ENCODE measurements at regions not wholly inside any gene's neighbourhood (a gene's known extent, or its start where the extent isn't known, plus 50 kb on each side); places are given as distances from the start of the nearest gene placed in this dataset.
"Not testable (repeated sequence)": the region's sequence is repeated elsewhere in the genome, so short reads cannot be mapped to it uniquely, and the experiment has no call there.

DNA sequence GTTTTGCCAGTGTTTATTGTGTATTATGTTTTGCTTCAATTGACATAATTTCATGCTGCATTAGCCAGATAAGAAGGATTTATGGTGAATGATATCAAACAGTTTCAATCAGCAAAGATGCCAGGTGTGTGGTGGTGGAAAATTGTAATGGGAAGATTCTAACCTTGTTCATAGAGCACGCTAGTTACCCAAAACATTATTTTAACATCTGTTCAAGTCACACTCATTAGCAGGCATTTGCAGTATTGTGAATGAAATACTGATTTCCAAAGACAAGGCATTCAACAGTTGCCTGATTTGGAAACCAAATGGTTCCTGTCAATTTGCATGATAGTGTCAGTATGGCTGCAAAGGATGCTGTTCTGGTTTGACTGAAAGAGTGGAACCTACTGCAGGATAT is 129.7 kb downstream of the EPC1 start:
- DNase-seq = no peak

DNA sequence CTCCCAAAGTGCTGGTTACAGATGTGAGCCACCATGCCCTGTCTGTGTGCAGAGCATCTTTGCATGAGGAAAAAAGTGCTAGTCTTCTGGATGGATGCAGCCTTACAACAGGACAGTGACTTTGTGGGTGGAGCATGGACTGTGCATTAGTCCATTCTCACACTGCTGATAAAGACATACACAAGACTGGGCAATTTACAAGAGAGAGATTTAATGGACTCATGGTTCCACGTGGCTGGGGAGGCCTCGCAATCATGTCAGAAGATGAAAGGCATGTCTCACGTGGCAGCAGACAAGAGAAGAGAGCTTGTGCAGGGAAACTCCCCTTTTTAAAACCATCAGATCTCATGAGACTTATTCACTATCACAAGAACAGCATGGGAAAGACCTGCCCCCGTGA is 133.1 kb downstream of the EPC1 start:
- not testable (repeated sequence) for DNase-seq

DNA sequence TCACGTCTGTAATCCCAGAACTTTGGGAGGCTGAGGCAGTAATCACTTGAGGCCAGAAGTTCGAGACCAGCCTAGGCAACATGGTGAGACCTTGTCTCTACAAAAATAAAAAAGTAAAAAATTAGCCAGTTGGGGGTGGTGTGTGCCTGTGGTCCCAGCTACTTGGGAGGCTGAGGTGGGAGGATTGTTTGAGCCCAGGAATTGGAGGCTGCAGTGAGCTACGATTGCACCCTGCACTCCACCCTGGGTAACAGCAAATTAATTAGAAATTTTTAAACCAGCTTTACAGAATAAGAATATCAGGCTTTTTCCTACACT is 136.0 kb downstream of the EPC1 start:
- no peak for DNase-seq

DNA sequence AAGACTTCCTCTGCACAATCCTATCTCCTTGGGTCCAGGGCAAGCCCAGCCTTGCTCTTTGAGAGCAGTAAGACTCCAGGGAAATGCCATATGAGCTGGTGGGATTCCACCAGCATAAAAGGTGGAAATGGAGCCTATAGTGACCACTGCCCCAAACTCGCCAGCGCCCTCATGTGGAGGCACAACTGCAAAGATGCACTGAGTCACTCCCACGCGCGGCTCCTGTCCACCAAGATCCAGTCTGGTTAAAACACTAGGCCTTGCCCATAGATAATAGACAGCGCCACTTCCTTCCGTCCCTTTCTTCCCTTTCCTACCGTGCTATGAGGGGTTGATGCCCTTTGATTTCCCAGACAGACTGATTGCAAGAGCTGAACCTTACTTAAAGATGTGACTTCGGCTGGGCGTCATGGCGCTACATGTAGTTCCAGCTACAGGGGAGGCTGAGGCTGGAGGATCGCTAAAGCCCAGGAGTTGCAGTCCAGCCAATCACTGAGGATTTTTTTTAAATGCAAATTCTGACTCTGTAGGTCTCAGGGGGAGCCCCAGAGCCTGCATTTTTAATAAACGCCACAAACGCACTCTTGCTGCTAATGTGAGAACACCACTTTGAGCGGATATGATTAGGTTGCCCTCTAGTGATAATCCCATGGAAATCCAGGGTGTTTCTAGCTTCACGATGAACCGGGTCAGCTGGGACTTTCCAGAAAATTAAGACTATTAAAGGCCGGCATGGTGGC is 136.5 kb downstream of the EPC1 start:
- no peak for DNase-seq

DNA sequence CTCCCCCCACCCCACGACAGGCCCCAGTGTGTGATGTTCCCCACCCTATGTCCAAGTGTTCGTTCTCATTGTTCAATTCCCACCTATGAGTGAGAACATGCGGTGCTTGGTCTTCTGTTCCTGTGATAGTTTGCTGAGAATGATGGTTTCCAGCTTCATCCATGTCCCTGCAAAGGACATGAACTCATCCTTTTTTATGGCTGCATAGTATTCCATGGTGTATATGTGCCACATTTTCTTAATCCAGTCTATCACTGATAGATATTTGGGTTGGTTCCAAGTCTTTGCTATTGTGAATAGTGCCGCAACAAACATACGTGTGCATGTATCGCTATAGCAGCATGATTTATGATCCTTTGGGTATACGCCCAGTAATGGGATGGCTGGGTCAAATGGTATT is 139.0 kb downstream of the EPC1 start:
- not testable (repeated sequence) for DNase-seq

DNA sequence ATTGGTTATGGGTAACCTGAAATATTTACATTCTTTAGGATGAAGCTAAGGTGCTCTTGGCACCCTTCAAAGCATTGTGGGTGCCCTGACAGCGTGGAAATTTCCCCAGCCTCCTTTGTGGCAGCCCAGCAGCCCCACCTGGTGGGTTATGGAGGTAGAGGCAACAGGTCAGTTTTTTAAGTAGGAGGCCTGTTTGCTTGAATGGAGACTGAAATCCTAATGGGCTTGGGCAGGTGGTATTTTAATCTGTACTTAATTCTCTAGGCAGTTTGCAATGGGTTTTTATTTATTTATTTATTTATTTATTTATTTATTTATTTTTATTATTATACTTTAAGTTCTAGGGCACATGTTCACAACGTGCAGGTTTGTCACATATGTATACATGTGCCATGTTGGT is 139.4 kb downstream of the EPC1 start:
- no peak for DNase-seq

DNA sequence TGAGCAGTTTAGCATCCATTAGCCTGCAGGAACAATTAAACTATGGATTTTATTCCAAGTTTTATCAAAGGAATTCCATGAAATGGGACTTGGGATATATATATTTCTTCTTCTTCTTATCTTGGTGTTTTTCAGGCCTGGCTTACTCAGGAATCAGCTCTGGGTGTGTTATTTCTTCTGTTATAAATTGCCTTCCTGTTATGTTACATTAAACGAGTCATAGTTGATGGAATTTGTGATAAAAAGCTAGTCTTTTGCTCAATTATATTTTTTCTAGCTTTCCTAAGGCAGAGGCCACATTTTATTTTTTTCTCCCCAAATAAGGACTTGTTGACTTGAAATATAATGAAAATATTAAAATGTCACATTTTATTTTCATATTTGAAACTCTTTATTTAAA is 141.3 kb downstream of the EPC1 start:
- no peak for DNase-seq

DNA sequence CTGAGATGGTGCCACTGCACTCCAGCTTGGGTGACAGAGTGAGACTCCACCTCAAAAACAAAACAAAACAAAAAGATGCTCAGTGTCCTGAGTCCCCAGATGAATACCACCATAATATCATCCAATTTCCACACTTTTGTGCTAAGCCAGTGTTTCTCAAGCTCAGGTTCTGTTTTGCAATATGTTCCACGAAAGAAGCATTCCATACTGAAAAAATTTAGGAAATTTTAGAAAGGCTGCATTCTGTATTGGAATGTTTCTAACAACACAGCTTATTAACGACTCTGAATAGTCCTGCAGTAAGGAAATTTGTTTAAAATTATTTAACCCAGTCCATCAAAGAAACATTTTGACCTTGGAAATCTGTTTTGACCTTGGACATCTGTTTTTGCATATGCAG is 142.4 kb downstream of the EPC1 start:
- DNase-seq = no peak

DNA sequence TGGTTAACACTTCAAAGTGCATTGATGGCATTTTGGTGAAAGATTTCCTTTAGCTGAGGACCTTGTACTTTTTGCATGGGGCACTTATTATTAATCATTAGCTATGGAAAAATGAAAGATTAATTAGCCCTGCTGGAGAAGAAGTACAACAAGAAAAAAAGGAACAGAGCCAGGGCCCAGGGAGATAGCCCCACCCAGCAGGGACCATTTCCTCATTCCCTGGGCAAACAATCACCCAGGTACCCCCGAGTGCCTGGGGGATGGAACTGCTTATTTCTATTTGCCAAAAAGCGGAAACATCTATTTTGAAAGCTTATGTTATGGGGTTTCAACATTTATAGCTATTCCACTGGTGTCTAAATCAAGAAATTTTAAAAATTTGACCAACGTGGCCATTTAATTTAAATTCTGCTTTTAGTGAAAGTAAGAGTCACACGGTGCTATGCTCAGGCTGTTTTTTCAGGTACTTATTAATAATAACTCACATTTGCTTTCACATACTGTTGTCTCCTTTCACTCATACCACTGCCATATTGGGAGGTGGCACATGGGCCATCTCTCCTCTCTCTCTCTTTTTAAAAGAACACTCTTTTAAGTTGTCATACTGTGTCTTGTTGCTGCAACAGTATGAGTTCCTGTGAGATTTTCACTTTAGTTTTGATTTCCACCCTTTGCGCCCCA is 143.6 kb upstream of the KIF5B start:
- no peak for DNase-seq

DNA sequence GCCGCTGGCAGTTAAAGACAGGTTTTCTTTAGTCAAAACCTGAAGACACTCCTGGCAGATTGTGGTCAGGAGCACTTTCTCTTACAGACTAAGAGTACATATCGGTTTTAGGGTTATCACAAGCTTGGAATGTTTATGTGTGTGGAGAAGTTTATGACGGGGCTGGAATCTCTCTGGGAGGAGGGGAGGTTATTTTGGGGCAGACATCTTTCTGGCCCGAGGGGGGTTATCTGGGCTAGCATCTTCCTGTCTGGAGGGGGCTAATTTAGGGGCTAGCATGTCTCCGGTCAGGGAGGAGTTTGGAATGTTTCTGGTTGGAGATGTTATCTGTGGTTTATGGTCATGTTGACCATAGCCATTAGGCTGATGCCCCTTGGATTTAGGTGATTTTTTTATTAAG is 141.2 kb upstream of the KIF5B start:
- no peak for DNase-seq

DNA sequence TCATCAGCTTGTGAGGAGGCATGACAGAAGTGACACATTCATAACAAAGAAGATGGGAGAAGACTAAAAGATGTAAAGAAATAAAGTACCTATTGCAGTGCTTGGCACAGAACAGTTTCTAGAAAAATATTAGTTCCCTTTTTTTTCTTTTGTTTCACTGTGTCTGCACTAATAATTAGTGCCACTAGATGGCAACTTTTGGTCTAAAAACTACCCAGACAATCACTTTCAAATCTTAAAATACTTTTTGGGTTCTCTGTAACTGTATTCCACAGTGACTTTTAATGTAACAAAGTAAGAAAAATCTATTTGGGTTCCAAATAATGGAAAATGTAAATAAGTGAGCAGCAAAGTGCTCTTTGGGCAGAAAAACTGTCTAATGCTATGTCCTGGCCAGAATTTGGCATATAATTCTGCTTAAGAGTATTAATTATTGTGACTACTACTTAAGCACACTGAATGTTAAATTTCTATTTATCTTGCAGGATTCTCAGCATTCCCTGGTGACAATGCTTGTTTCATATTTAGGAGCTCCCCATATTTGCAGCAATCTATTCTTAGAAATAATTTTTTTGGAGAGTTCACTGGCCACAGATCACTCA is 134.8 kb upstream of the KIF5B start:
- DNase-seq = no peak

DNA sequence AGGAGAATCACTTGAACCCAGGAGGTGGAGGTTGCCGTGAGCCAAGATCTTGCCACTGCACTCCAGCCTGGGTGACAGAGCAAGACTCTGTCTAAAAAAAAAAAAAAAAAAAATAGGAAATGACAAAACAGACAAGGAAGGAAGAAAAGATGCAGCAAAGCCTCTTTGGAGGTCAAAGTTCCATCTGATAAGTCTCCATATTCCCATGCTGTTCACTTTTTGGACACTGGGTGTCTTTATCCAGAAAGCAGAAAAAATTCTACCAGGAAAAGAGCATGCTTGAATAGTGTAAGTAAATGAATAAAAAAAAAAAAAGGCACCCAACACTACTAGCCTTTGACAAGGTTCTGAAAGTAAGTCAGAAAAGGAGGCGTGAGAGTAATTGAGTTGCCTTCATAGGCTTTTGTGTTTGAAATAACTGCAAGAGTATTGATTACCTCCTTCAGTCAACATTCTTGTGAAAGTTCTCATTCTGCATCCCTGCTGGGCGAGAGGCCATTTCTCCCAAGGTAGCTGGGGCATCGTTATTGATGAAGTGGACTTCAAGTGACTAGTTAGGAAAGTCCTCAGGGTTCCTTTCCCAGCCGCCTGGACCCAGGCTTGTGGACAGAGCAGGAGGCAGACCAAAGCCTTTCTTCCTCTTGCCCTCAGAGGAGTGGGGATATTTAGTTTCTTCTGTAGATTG is 133.3 kb upstream of the KIF5B start:
- DNase-seq = no peak

DNA sequence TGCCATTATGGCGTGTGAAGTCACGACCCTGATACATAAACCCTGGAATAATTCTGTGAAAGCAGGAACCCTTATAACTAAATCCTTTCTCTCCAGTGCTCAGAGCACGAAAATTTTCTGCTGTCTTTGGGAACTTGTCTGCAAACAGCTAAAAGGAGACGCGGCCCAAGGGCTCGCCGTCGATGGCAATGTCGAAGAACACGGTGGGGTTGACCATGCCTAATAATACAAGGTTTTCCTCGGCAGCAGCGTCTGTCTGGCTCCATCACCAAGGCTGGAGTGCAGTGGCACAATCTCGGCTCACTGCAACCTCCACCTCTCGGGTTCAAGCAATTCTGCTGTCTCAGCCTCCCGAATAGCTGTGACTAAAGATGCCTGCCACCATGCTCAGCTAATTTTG is 132.4 kb upstream of the KIF5B start:
- DNase-seq = not testable (repeated sequence)

DNA sequence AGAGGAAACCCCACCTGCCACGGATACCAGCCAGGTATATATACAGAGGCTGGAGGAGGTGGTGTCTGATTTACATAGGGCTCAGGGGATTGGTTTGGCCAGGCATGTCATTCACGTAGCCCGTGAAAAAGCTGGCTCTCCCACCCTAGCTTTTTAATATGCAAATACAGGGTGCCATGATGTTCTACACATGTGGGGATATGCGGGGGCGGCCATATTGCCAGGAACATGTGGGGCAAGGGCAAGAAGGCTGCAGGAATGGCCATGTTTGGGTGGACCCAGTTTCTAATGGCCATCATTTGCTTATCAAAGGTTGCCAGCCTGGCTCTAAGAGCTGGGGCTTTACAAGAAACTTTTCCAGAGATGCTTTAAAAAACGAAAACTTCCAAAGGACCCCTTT is 131.5 kb upstream of the KIF5B start:
- DNase-seq = no peak

DNA sequence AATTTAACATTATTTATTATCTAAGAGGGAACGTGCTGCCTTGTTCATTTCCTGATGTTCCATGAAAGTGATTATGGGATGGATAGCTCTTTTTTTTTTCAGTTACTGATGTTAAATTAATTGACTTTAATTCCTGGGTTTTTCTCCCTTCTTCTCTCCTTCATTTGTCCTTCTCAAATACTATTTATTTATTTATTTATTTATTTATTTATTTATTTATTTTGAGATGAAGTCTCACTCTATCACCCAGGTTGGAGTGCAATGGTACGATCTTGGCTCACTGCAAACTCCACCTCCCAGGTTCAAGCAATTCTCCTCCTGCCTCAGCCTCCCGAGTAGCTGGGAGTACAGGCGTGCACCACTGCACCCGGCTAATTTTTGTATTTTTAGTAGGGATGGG is 127.4 kb upstream of the KIF5B start:
- DNase-seq = not testable (repeated sequence)

DNA sequence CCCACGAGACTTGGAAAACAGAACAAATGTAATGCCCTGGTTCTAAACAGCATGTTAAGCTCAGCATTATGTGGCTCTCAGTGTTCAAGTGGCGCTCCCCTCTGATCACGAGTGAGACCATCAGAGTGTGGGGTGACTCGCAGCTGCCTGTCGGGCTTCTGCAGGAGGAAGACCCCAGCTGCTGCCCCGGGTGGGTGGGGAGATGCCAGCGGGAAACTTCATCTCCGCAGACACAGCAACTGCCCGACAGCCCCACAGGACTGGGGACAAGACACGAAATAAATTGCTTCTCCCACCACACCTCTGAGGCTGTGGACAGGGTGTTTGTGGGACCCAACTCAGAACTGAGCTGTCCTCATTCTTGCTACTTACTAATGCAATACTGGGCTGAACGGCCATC is 126.3 kb upstream of the KIF5B start:
- no peak for DNase-seq

DNA sequence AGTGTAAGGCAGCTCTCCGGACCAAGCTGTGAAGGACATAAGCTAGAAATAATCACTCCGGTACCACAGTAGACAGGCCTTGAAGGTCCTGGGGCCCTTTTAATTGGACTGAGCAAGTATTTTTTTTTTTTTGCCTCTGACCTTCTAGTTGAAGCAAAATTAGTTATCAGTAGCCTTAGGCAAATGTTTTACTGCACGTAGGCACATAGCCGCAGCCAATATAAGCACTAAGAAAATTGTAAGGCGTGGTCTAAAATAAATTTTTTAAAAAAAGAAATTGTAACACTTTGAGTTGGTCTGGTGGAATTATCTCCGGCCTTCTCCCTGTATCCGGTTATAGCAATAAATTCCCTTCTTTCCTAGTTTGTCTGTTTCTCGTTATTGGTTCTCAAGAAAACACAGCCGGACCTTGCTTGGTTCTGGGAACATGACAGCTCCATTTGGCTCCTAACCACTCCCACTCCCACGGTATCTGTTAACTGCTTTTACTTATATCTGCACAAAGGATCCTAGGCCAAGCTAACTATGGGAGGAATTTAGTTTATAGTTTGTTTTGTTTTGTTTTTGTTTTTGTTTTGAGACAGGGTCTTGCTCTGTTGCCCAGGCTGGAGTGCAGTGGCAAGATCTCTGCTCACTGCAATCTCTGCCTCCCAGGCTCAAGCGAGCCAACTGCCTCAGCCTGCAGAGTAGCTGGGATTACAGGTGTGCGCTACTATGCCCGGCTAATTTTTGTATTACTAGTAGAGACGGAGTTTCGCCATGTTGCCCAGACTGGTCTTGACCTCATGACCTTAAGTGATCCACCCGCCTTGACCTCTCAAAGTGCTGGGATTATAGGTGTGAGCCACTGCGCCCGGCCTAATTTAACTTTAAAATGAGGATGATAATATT is 124.4 kb upstream of the KIF5B start:
- DNase-seq = no peak

DNA sequence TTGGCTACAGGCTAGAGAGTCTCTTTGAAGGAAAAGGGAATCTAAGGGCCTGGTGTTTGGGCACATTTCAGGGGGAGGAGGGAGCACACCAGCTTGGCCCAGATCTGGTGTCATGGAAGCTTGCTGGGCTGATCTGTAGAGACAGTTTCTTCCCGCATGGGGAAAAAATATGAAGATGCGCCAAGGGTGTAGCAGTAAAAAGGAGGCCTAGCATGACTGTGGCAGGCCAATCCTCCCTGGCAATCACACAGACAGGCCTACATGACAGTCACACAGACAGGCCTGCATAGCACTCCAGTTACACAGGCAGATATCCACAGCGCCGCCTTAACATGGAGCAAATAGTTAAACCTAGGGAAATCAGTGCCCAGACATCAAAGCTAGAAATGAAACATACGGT is 123.6 kb upstream of the KIF5B start:
- DNase-seq = no peak

DNA sequence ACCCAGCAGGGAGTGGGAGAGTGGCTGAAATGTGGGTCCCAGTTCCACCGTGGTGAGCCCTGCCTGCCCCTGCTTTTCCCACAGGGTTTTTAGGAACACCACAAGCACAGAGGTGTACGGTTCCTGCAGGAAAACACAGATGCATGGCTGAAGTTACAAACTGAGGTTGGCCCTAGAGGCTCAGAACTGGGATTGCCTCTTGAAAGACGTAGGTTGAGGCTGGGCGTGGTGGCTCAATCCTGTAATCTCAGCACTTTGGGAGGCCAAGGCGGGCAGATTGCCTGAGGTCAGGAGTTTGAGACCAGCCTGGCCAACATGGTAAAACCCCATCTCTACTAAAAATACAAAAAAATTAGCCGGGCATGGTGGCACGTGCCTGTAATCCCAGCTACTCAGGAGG is 121.4 kb upstream of the KIF5B start:
- DNase-seq = not testable (repeated sequence)

DNA sequence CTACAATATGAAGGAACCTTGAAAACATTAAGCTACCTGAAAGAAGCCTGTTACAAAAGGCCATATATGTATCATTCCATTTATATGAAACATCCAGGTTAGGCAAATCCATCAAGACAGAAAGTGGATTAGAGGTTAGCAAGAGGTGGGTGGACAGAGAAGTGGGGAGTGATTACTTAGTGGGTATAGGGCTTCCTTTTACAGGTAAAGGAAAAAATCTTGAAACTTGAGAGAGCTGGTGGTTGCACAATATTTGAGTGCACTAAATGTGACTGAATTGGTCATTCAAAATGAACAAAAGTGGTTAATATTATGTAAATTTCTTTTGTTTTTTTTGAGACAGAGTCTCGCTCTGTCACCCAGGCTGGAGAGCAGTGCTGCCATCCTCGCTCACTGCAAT is 119.4 kb upstream of the KIF5B start:
- DNase-seq = no peak

DNA sequence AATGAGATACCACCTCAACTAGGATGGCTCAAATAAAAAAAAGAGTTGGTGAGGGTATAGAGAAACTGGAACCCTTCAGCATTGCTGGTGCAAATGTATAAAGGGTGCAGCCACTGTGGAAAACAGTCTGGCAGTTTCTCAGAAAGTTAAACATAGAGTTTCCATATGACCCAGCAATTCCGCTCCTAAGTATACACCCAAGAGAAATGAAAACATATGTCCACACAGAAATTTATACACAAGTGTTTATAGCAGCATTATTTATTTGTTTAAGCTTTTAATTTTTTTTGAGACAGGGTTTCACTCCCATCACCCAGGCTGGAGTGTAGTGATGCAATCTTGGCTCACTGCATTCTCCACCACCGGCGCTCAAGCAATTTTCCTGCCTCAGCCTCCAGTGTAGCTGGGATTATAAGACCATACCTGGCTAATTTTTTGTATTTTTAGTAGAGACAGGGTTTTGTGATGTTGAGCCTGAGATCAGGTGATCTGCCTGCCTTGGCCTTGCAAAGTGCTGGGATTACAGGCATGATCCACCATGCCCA is 118.2 kb upstream of the KIF5B start:
- no peak for DNase-seq

DNA sequence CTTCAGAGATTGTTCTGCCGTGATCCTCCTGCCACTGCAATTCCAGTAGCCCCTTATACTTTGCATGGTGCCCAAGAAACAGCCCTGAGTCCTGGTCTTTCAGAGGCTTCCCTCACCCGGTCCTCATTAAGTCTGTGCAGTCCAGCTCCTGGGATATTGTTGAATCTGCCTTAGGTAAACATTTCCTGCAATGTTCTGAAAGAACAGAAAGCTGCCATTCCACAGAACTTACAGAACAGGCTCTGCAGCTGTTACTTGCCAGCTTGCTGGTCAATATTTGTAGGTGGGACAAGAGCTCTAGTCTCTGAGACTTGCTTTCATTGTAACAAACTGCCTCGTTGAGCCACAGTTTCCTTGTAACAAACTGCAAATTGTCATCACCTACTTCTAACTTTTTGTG is 115.0 kb upstream of the KIF5B start:
- DNase-seq = no peak

DNA sequence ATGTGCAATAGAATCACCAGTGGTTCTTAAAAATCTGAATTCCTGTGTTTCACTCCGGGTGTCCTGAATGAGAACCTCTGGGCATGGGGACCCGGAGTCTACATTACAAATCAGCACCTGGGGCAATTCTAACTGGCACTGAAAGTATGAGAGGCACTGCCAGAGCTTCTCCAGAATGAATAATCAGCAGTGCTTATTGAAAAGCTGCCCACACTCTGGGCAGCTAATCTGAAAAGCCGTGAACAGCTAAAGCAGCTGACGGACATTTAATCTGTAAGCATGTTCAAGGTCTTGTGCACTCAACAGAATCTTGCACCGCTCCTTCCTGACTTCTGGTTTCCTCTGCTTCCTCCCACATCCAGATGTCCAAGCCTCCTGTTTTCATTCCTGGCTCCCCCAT is 113.3 kb upstream of the KIF5B start:
- DNase-seq = no peak

All from right hindlimb (tissue), 1 donor.